K562 (cell line): ENCODE measurements at regions not wholly inside any gene's neighbourhood (a gene's known extent, or its start where the extent isn't known, plus 50 kb on each side); places are given as distances from the start of the nearest gene placed in this dataset.

Source experiments
- BDP1 ChIP-seq: IDR thresholded peaks from 3 replicates; pipeline ENCODE4 v1.6.1; 2011; ENCODE audit not compliant: insufficient read length, insufficient read depth
- L3MBTL2 ChIP-seq: fragments of 450-650 bp; IDR thresholded peaks from 2 replicates; pipeline ENCODE4 v1.6.1; 2016; ENCODE audit warnings: mild to moderate bottlenecking, moderate library complexity

GRCh38 chr22:27573280-27574001 is 228.1 kb downstream of the MN1 start:
- TF ChIP-seq L3MBTL2 (no peak), BDP1 (no peak)
